Keratinocyte (primary cell): ENCODE measurements at regions not wholly inside any gene's neighbourhood (a gene's known extent, or its start where the extent isn't known, plus 50 kb on each side); places are given as distances from the start of the nearest gene placed in this dataset.

Experiments
- EZH2 ChIP-seq: IDR thresholded peaks from one replicate; pipeline ENCODE4 v1.6.1; 2012; ENCODE audit warnings: inconsistent platforms, mild to moderate bottlenecking, low read length, moderate library complexity
- TF ChIP-seq, protein P1 (sequence below), 3 experiments: IDR thresholded peaks in 1 of 3; conservative IDR thresholded peaks in 1 of 3; optimal IDR thresholded peaks in 1 of 3; 2 replicates in 2 of 3; 3 replicates in 1 of 3; pipeline versions ENCODE3 to v1.5.1; 2011; ENCODE audit warnings: low read length in 3 of 3, mild to moderate bottlenecking in 3 of 3, moderate library complexity in 2 of 3, control low read depth in 1 of 3, inconsistent platforms in 1 of 3; ENCODE audit not compliant: insufficient read depth in 2 of 3; ENCODE audit errors: extremely low read depth in 1 of 3

DNA sequence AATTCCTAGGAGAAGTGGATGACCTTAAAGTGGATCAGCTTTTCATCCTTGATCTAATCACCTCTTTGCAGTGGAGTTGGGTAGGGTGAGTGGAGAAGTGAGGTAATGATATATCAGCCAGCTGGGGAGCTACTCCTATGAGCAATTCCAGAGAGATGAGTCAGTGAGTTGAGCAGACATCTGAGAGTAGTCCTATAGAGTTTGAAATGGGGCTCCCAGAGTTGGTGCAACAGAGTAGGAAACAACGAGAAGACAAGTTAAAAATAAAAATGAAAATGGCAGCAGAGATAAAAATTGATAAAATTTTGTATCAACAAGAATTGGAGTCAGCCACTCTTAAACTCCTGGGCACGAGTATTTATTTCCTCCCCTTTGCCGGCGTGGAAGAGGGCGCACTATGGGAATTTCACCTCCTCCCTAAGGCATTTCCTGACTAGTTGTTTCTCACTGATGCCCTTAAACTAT is 150.8 kb upstream of the DPH6 start:
- TF ChIP-seq, protein P1, sequence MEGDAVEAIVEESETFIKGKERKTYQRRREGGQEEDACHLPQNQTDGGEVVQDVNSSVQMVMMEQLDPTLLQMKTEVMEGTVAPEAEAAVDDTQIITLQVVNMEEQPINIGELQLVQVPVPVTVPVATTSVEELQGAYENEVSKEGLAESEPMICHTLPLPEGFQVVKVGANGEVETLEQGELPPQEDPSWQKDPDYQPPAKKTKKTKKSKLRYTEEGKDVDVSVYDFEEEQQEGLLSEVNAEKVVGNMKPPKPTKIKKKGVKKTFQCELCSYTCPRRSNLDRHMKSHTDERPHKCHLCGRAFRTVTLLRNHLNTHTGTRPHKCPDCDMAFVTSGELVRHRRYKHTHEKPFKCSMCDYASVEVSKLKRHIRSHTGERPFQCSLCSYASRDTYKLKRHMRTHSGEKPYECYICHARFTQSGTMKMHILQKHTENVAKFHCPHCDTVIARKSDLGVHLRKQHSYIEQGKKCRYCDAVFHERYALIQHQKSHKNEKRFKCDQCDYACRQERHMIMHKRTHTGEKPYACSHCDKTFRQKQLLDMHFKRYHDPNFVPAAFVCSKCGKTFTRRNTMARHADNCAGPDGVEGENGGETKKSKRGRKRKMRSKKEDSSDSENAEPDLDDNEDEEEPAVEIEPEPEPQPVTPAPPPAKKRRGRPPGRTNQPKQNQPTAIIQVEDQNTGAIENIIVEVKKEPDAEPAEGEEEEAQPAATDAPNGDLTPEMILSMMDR (optimal IDR thresholded peaks at IDR 0.05 in 1 of 3, IDR thresholded peaks at IDR 0.05 in 1 of 3, conservative IDR thresholded peaks at IDR 0.05 in 1 of 3; ENCODE audit: extremely low read depth in 1 of 3, insufficient read depth in 2 of 3, low read length in 3 of 3) = no peak
- TF ChIP-seq EZH2 = no peak
